A673 (cell line): ENCODE measurements at regions not wholly inside any gene's neighbourhood (a gene's known extent, or its start where the extent isn't known, plus 50 kb on each side); places are given as distances from the start of the nearest gene placed in this dataset.

ENCODE experiments used
- BruUV-seq: library from RNA; stranded (reverse); fragments of 400-500 nt; replicated peaks from 2 replicates; lab custom pipeline; 2021; lab: Mats Ljungman, UMichigan
- CTCF ChIA-PET: fragments of 300-600 bp; sonication (Branson Sonifier 250); formaldehyde crosslinking; loops from one replicate; lab custom pipeline; 2022; ENCODE audit warnings: antibody characterized with exemption; lab: Charles Lee
- POLR2A ChIA-PET: fragments of 300-600 bp; sonication (Branson Sonifier 250); formaldehyde crosslinking; loops from one replicate; lab custom pipeline; 2022; ENCODE audit warnings: antibody characterized with exemption; ENCODE audit not compliant: low non-redundant PET; lab: Charles Lee
- DNase-seq: peaks from one replicate; pipeline ENCODE4 v3.0.0-alpha.2; 2015; ENCODE audit warnings: low spot score
- H3K27ac ChIP-seq: fragments of 200-600 bp; sonication (generic); 2 replicates; pipeline ENCODE4 v1.5.1; 2016; ENCODE audit warnings: mixed run types, low read depth, mild to moderate bottlenecking, mixed read lengths, antibody characterized with exemption, low read length; ENCODE audit not compliant: poor library complexity, severe bottlenecking
- H3K27me3 ChIP-seq: fragments of 200-600 bp; sonication (generic); replicated peaks from 2 replicates; pipeline ENCODE4 v1.6.1; 2017; ENCODE audit warnings: mixed run types, low read depth, mild to moderate bottlenecking, mixed read lengths, antibody characterized with exemption, low read length; ENCODE audit not compliant: insufficient read depth, poor library complexity
- H3K36me3 ChIP-seq: fragments of 200-600 bp; sonication (generic); 2 replicates; pipeline ENCODE4 v1.6.1; 2016; ENCODE audit warnings: mixed run types, mild to moderate bottlenecking, mixed read lengths, antibody characterized with exemption, low read length; ENCODE audit not compliant: insufficient read depth, poor library complexity, severe bottlenecking
- H3K4me1 ChIP-seq: fragments of 200-600 bp; sonication (generic); 2 replicates; pipeline ENCODE4 v1.6.1; 2017; ENCODE audit warnings: mixed run types, mild to moderate bottlenecking, mixed read lengths, antibody characterized with exemption, low read length; ENCODE audit not compliant: insufficient read depth, poor library complexity, severe bottlenecking
- H3K4me3 ChIP-seq: fragments of 200-600 bp; sonication (generic); 2 replicates; pipeline ENCODE4 v1.5.1; 2016; ENCODE audit warnings: low read depth, mixed run types, mild to moderate bottlenecking, mixed read lengths, low read length; ENCODE audit not compliant: poor library complexity, severe bottlenecking
- H3K9me3 ChIP-seq: fragments of 200-600 bp; sonication (generic); 2 replicates; pipeline ENCODE4 v1.6.1; 2016; ENCODE audit warnings: mixed run types, low read depth, mild to moderate bottlenecking, mixed read lengths, antibody characterized with exemption, low read length; ENCODE audit not compliant: poor library complexity, severe bottlenecking
- CTCF ChIP-seq: fragments of 300-800, 200-600 bp; sonication (generic); conservative IDR thresholded peaks from 2 replicates; pipeline ENCODE4 v1.5.1; 2017; ENCODE audit warnings: low read depth, mild to moderate bottlenecking, antibody characterized with exemption, low read length, moderate library complexity, mixed read lengths
- EZH2 ChIP-seq: fragments of 200-600 bp; sonication (generic); IDR thresholded peaks from 2 replicates; pipeline ENCODE4 v1.6.1; 2017; ENCODE audit warnings: borderline replicate concordance, low read depth, mild to moderate bottlenecking, mixed read lengths, antibody characterized with exemption, low read length; ENCODE audit not compliant: poor library complexity, severe bottlenecking
- intact Hi-C: fragments of 100-400 bp; cut with micrococcal nuclease; formaldehyde crosslinking; loops from one replicate; pipeline ENCODE4 v1.10.0; 2022; ENCODE audit not compliant: unreplicated experiment

- H3K9me3 ChIP-seq = no peaks in the 10 kb centered on the region
- intact Hi-C loops = no loop called here
- H3K27me3 ChIP-seq = no peaks in the 10 kb centered on the region
- ChIA-PET CTCF (no interaction called here), POLR2A (no interaction called here)
- TF ChIP-seq EZH2 (no peak), CTCF (no peak)
- H3K36me3 ChIP-seq = no peaks in the 10 kb centered on the region
- H3K27ac ChIP-seq = no peak overlapping the region
- no TSS peak for BruUV-seq
- no peak for DNase-seq
- H3K4me1 ChIP-seq = no peaks in the 10 kb centered on the region
- no peak overlapping the region for H3K4me3 ChIP-seq
These were observed 178.1 kb downstream of the MREG start for GRCh38 chr2:215835231-215835630.

- intact Hi-C loops = no loop called here
- BruUV-seq = no TSS peak
- Histone ChIP-seq H3K4me3 (no peak overlapping the region), H3K27me3 (no peaks in the 10 kb centered on the region), H3K36me3 (no peaks in the 10 kb centered on the region), H3K27ac (no peak overlapping the region), H3K4me1 (no peaks in the 10 kb centered on the region), H3K9me3 (no peaks in the 10 kb centered on the region)
- no peak for TF ChIP-seq CTCF
- no peak for TF ChIP-seq EZH2
- ChIA-PET POLR2A (interaction anchor here (0.6 kb wide), 2 partner anchors 11 to 1036 kb away, joined by 3 to 15 read pairs; no protein-coding TSS in a partner anchor), CTCF (no interaction called here)
- DNase-seq = peak; percentile 26
These were observed 179.7 kb downstream of the MREG start for GRCh38 chr2:215833531-215834162.

- Histone ChIP-seq H3K4me3 (no peak overlapping the region), H3K36me3 (no peaks in the 10 kb centered on the region), H3K9me3 (no peaks in the 10 kb centered on the region), H3K27me3 (no peaks in the 10 kb centered on the region), H3K27ac (no peak overlapping the region), H3K4me1 (no peaks in the 10 kb centered on the region)
- BruUV-seq = no TSS peak
- no peak for DNase-seq
- ChIA-PET POLR2A (interaction anchor here (0.6 kb wide), 1 partner anchor 10 kb away, joined by 3 read pairs; no protein-coding TSS in a partner anchor), CTCF (no interaction called here)
- no peak for TF ChIP-seq EZH2
- no peak for TF ChIP-seq CTCF
- intact Hi-C loops = no loop called here
These were observed 180.6 kb downstream of the MREG start for GRCh38 chr2:215832791-215833190.
